ENCODE measurements at regions not wholly inside any gene's neighbourhood (a gene's known extent, or its start where the extent isn't known, plus 50 kb on each side); places are given as distances from the start of the nearest gene placed in this dataset.

GRCh38 chr5:56454219-56454862 is 221.2 kb upstream of the ANKRD55 start:
- TF ChIP-seq, protein P1, sequence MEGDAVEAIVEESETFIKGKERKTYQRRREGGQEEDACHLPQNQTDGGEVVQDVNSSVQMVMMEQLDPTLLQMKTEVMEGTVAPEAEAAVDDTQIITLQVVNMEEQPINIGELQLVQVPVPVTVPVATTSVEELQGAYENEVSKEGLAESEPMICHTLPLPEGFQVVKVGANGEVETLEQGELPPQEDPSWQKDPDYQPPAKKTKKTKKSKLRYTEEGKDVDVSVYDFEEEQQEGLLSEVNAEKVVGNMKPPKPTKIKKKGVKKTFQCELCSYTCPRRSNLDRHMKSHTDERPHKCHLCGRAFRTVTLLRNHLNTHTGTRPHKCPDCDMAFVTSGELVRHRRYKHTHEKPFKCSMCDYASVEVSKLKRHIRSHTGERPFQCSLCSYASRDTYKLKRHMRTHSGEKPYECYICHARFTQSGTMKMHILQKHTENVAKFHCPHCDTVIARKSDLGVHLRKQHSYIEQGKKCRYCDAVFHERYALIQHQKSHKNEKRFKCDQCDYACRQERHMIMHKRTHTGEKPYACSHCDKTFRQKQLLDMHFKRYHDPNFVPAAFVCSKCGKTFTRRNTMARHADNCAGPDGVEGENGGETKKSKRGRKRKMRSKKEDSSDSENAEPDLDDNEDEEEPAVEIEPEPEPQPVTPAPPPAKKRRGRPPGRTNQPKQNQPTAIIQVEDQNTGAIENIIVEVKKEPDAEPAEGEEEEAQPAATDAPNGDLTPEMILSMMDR (IDR thresholded peaks at IDR 0.05): no peak
- TF ChIP-seq POLR2A (IDR thresholded peaks at IDR 0.05): no peak
- TF ChIP-seq POLR2AphosphoS5 (IDR thresholded peaks at IDR 0.05): no peak

All from prostate gland (tissue), 2 donors.